ENCODE measurements at regions not wholly inside any gene's neighbourhood (a gene's known extent, or its start where the extent isn't known, plus 50 kb on each side); places are given as distances from the start of the nearest gene placed in this dataset.
"Not testable (repeated sequence)": the region's sequence is repeated elsewhere in the genome, so short reads cannot be mapped to it uniquely, and the experiment has no call there.

DNA sequence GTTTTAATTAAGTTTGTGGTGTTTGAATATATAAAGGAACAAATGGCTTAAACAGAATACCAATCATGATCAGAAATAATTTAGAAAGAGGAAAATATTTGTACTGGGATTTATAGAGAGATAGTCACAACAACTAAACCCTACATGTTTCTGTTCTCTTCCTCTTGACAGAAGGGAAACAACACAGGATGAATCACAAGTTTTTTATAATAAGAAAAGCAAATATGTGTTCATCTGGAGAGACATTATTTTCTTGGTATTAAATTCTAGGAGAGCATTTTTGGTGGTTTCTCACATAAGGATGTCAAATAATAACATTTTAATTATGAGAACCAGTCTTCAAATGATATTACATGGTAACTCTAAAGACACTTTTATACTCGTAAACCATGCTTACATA, 232.9 kb upstream of the PKP2 start:
- H3K4me3 ChIP-seq: no peak overlapping the region
- H3K36me3 ChIP-seq: no peaks in the 10 kb centered on the region
- no peaks in the 10 kb centered on the region for H3K27me3 ChIP-seq
- no peak for DNase-seq
- intact Hi-C loops (cut with DNase I): no loop called here
- H3K4me1 ChIP-seq: no peaks in the 10 kb centered on the region
- no peaks in the 10 kb centered on the region for H3K9me3 ChIP-seq
- H3K27ac ChIP-seq: no peak overlapping the region
- no peak for TF ChIP-seq POLR2A (IDR thresholded peaks at IDR 0.05)
- TF ChIP-seq POLR2AphosphoS5 (IDR thresholded peaks at IDR 0.05): no peak
- TF ChIP-seq EP300 (IDR thresholded peaks at IDR 0.05): no peak
- TF ChIP-seq, protein P1, sequence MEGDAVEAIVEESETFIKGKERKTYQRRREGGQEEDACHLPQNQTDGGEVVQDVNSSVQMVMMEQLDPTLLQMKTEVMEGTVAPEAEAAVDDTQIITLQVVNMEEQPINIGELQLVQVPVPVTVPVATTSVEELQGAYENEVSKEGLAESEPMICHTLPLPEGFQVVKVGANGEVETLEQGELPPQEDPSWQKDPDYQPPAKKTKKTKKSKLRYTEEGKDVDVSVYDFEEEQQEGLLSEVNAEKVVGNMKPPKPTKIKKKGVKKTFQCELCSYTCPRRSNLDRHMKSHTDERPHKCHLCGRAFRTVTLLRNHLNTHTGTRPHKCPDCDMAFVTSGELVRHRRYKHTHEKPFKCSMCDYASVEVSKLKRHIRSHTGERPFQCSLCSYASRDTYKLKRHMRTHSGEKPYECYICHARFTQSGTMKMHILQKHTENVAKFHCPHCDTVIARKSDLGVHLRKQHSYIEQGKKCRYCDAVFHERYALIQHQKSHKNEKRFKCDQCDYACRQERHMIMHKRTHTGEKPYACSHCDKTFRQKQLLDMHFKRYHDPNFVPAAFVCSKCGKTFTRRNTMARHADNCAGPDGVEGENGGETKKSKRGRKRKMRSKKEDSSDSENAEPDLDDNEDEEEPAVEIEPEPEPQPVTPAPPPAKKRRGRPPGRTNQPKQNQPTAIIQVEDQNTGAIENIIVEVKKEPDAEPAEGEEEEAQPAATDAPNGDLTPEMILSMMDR (IDR thresholded peaks at IDR 0.05): no peak
- 70 to 82% methylated on average over 1 of the region's 1 CpG for WGBS, 2 donors

DNA sequence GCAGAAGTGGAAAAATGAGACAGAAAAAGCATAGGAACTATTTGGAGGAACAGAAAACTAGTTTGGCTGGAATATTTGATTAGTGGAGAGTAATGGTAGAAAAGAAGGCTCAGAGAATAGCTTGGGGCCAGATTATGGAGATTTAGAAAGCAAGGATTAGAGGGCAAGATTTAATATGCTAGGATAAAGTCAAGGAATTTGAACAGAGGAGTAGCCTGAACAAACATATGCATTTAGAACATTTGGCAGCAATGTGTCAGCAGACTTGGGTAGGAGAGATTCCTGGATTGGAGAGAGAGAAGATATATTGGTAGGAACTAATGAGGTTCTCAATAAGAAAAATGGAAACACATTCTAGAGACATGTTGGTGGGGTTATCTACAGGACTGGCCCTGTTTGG, 229.2 kb upstream of the PKP2 start:
- no peak overlapping the region for H3K4me3 ChIP-seq
- intact Hi-C loops (cut with DNase I): no loop called here
- DNase-seq: no peak
- no peaks in the 10 kb centered on the region for H3K27me3 ChIP-seq
- H3K4me1 ChIP-seq: no peaks in the 10 kb centered on the region
- no peaks in the 10 kb centered on the region for H3K36me3 ChIP-seq
- TF ChIP-seq POLR2A (IDR thresholded peaks at IDR 0.05) (no peak), POLR2AphosphoS5 (IDR thresholded peaks at IDR 0.05) (no peak), EP300 (IDR thresholded peaks at IDR 0.05) (no peak)
- TF ChIP-seq, protein P1 (IDR thresholded peaks at IDR 0.05): no peak
- H3K9me3 ChIP-seq: no peaks in the 10 kb centered on the region
- no peak overlapping the region for H3K27ac ChIP-seq

DNA sequence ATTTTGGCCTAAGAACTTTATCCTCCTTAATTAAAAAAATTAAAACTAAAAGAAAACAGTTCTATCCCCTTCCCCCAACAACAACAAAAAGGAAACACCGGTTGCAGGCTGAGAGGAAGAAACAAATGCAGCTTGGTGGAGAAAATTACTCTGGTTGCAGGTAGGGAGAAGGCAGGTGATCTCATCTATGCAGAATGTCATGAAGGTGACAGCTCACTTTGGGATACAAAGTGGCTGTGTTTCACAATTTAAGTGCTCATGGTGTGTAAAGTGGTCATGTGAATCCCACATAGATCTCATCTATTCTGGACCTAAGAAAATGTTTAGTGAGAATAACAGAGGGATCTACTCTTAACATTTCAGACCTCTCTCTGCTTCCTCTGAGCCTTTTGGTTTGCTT, 219.7 kb upstream of the PKP2 start:
- intact Hi-C loops (cut with DNase I): no loop called here
- WGBS, 2 donors: 36 to 47% methylated on average over 1 of the region's 1 CpG
- TF ChIP-seq EP300 (IDR thresholded peaks at IDR 0.05) (no peak), POLR2A (IDR thresholded peaks at IDR 0.05) (no peak), POLR2AphosphoS5 (IDR thresholded peaks at IDR 0.05) (no peak)
- TF ChIP-seq, protein P1 (IDR thresholded peaks at IDR 0.05): no peak
- Histone ChIP-seq H3K27me3 (no peaks in the 10 kb centered on the region), H3K4me3 (no peak overlapping the region), H3K27ac (no peak overlapping the region), H3K36me3 (no peaks in the 10 kb centered on the region), H3K9me3 (no peaks in the 10 kb centered on the region), H3K4me1 (no peaks in the 10 kb centered on the region)
- DNase-seq: no peak

DNA sequence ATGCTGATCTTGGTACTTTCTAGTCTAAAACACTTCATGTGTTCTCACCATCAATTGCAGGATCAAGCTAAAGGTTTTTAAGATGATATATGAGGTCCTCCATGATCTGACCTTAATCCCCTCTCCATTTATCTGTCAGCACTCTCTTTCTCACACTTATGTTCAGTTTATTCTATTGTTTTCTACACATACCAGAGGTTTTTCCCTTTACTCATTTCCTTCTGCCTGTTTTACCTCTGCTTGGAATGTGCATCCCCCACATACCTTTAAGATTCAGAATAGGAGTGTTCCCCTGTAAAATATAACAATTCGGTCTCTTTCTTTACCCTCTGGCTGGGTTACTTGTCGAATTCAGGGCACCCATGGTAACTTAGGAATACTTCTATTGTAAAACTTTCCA, 219.1 kb upstream of the PKP2 start:
- no peaks in the 10 kb centered on the region for H3K4me1 ChIP-seq
- H3K27me3 ChIP-seq: no peaks in the 10 kb centered on the region
- H3K36me3 ChIP-seq: no peaks in the 10 kb centered on the region
- no peak overlapping the region for H3K27ac ChIP-seq
- no peak for DNase-seq
- intact Hi-C loops (cut with DNase I): no loop called here
- H3K4me3 ChIP-seq: no peak overlapping the region
- 22 to 69% methylated on average over 2 of the region's 2 CpGs for WGBS, 2 donors
- TF ChIP-seq POLR2A (IDR thresholded peaks at IDR 0.05) (no peak), EP300 (IDR thresholded peaks at IDR 0.05) (no peak), POLR2AphosphoS5 (IDR thresholded peaks at IDR 0.05) (no peak)
- TF ChIP-seq, protein P1 (IDR thresholded peaks at IDR 0.05): no peak
- H3K9me3 ChIP-seq: no peaks in the 10 kb centered on the region

DNA sequence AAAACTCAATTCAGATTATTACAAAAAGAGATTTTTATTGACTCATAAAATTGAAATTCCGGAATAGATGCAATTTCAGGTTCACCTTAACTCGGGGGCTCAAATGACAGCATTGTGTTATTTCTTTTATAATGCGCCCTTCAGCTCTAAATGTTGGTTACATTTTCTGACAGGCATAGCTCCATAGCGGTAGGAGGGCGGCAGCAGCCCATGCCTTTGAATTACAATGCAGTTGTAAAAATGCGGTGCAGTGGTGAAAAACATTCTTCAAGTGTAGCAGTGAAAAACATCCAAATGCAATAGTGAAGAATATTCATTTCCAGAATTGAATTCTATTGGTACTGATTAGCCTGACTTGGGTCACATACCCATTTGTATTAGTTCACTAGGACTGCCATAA, 215.3 kb upstream of the PKP2 start:
- H3K4me3 ChIP-seq: no peak overlapping the region

DNA sequence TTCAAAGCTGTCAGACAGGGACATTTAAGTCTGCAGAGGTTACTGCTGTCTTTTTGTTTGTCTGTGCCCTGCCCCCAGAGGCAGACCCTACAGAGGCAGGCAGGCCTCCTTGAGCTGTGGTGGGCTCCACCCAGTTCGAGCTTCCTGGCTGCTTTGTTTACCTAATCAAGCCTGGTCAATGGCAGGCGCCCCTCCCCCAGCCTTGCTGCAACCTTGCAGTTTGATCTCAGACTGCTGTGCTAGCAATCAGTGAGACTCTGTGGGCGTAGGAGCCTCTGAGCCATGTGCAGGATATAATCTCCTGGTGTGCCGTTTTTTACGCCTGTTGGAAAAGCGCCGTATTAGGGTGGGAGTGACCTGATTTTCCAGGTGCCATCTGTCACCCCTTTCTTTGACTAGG, 211.2 kb upstream of the PKP2 start:
- H3K27ac ChIP-seq; H3K36me3 ChIP-seq; H3K4me1 ChIP-seq; H3K4me3 ChIP-seq; DNase-seq; intact Hi-C loops (cut with DNase I); H3K9me3 ChIP-seq; H3K27me3 ChIP-seq: not testable (repeated sequence)
- WGBS, 2 donors: 68 to 81% methylated on average over 7 of the region's 7 CpGs

More for the DNA sequence above, 215.3 kb upstream of the PKP2 start:
- DNase-seq: no peak
- no peaks in the 10 kb centered on the region for H3K4me1 ChIP-seq
- intact Hi-C loops (cut with DNase I): no loop called here
- H3K27ac ChIP-seq: no peak overlapping the region
- TF ChIP-seq, protein P1 (IDR thresholded peaks at IDR 0.05): no peak
- TF ChIP-seq POLR2A (IDR thresholded peaks at IDR 0.05) (no peak), POLR2AphosphoS5 (IDR thresholded peaks at IDR 0.05) (no peak), EP300 (IDR thresholded peaks at IDR 0.05) (no peak)
- H3K36me3 ChIP-seq: no peaks in the 10 kb centered on the region
- no peaks in the 10 kb centered on the region for H3K27me3 ChIP-seq
- WGBS, 2 donors: 57 to 59% methylated on average over 6 of the region's 6 CpGs
- no peaks in the 10 kb centered on the region for H3K9me3 ChIP-seq

Data from sigmoid colon (tissue), 6 donors.